ENCODE measurements at regions not wholly inside any gene's neighbourhood (a gene's known extent, or its start where the extent isn't known, plus 50 kb on each side); places are given as distances from the start of the nearest gene placed in this dataset.

DNA sequence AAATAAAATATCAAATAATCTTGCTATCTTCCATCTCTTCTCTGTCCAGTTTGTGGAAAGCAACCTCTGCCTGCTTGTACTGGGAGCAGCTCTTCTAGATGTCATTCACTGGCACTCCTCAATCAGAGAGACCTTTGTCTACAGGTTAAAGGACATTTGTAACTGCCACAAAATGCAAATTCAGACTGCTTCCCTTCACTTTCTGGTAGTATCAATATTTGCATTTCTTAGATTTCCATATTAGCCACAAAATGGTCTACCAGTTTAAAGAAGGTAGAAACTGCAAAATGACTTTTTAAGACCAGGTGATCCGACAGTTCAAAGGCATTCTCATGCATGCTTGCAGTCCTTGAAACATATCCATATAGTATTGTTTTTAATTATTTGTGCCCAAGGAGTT, 51.7 kb upstream of the RCN1 start:
- TF ChIP-seq CTCF (IDR thresholded peaks at IDR 0.05; ENCODE audit: low read length) = no peak
- TF ChIP-seq EZH2 (optimal IDR thresholded peaks at IDR 0.05; ENCODE audit: low read depth, low read length) = no peak
- no peak for TF ChIP-seq EZH2phosphoT487 (IDR thresholded peaks at IDR 0.05; ENCODE audit: low read length)

All from MM.1S (cell line).